ENCODE measurements at regions not wholly inside any gene's neighbourhood (a gene's known extent, or its start where the extent isn't known, plus 50 kb on each side); places are given as distances from the start of the nearest gene placed in this dataset.

DNA sequence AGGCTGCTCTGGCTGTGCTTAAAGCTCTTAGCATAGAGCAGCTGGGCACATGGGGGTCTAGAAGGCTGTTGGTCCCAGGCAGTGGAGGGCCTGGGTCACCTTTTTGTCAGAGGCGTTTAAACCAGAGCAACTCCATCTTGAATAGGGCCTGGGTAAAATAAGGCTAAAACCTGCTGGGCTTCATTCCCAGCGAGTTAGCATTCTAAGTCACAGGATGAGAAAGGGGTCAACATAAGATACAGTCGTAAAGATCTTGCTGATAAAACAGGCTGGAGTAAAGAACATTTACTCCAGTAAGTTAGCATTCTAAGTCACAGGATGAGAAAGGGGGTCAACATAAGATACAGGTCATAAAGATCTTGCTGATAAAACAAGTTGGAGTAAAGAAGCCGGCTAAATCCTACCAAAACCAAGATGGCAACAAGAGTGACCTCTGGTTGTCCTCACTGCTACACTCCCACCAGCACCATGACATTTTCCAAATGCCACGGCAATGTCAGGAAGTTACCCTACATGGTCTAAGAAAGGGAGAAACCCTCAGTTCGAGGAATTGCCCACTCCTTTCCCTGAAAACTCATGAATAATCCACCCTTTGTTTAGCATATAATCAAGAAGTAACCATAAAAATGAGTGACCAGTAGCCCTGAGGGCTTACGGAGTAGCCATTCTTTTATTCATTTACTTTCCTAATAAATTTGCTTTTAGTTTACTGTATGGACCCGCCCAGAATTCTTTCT lies 96.8 kb upstream of the PCBD1 start:
- TF ChIP-seq, protein P1, sequence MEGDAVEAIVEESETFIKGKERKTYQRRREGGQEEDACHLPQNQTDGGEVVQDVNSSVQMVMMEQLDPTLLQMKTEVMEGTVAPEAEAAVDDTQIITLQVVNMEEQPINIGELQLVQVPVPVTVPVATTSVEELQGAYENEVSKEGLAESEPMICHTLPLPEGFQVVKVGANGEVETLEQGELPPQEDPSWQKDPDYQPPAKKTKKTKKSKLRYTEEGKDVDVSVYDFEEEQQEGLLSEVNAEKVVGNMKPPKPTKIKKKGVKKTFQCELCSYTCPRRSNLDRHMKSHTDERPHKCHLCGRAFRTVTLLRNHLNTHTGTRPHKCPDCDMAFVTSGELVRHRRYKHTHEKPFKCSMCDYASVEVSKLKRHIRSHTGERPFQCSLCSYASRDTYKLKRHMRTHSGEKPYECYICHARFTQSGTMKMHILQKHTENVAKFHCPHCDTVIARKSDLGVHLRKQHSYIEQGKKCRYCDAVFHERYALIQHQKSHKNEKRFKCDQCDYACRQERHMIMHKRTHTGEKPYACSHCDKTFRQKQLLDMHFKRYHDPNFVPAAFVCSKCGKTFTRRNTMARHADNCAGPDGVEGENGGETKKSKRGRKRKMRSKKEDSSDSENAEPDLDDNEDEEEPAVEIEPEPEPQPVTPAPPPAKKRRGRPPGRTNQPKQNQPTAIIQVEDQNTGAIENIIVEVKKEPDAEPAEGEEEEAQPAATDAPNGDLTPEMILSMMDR (conservative IDR thresholded peaks at IDR 0.05; ENCODE audit: low read length) = no peak
- no peak for TF ChIP-seq EZH2phosphoT487 (IDR thresholded peaks at IDR 0.05; ENCODE audit: borderline replicate concordance)

All from Loucy (cell line).